T-cell (primary cell): ENCODE measurements at regions not wholly inside any gene's neighbourhood (a gene's known extent, or its start where the extent isn't known, plus 50 kb on each side); places are given as distances from the start of the nearest gene placed in this dataset.

Source experiments
- ATAC-seq, 4 experiments: fragments of 200-7000 bp in 3 of 4; fragments of 150-1000 bp in 1 of 4; cut with Tn5 transposase; replicated peaks in 1 of 4; 1 replicate in 3 of 4; 2 replicates in 1 of 4; pipeline ENCODE4 v1.10.0; 2021; ENCODE audit warnings: moderate library complexity in 3 of 4, mild to moderate bottlenecking in 2 of 4, moderate number of reproducible peaks in 1 of 4
- CTCF ChIA-PET, 2 donors: fragments of 300-600 bp; sonication (Branson Sonifier 250); formaldehyde crosslinking; loops; one replicate each; lab custom pipeline; 2022; ENCODE audit warnings: antibody characterized with exemption in 2 of 2; lab: Charles Lee
- POLR2A ChIA-PET, 2 donors: fragments of 300-600 bp; sonication (Branson Sonifier 250); formaldehyde crosslinking; loops; one replicate each; lab custom pipeline; 2022; ENCODE audit warnings: antibody characterized with exemption in 2 of 2; lab: Charles Lee
- DNase-seq, 35 experiments: peaks; one replicate each; pipeline versions ENCODE4 v3.0.0 to v3.0.0-alpha.2; 2013 to 2023
- H3K27ac ChIP-seq: one replicate; pipeline ENCODE4 v1.5.1; 2013; ENCODE audit warnings: low read length
- H3K27me3 ChIP-seq, 2 experiments: replicated peaks in 1 of 2; 1 replicate in 1 of 2; 2 replicates in 1 of 2; pipeline versions ENCODE4 v1.6.1 to v1.7.0; 2013; ENCODE audit warnings: low read length in 1 of 2, mixed read lengths in 1 of 2; ENCODE audit not compliant: control insufficient read depth in 2 of 2, insufficient read depth in 2 of 2; ENCODE audit errors: extremely low read depth in 1 of 2
- H3K36me3 ChIP-seq, 2 donors: 1 replicate in 1 of 2; 2 replicates in 1 of 2; pipeline versions ENCODE4 v1.6.1 to v1.7.0; 2013; ENCODE audit warnings: low read length in 1 of 2; ENCODE audit not compliant: control insufficient read depth in 2 of 2, insufficient read depth in 1 of 2; ENCODE audit errors: extremely low read depth in 1 of 2
- H3K4me1 ChIP-seq, 2 experiments: 1 replicate in 1 of 2; 2 replicates in 1 of 2; pipeline versions ENCODE4 v1.6.1 to v1.7.0; 2013; ENCODE audit warnings: low read length in 2 of 2, mixed read lengths in 1 of 2; ENCODE audit not compliant: insufficient read depth in 2 of 2, control insufficient read depth in 1 of 2; ENCODE audit errors: extremely low read depth in 1 of 2
- H3K4me3 ChIP-seq, 2 donors: 1 replicate in 1 of 2; 2 replicates in 1 of 2; pipeline versions ENCODE4 v1.5.1 to v1.7.0; 2013; ENCODE audit warnings: mild to moderate bottlenecking in 2 of 2, low read length in 1 of 2, moderate library complexity in 1 of 2; ENCODE audit not compliant: control insufficient read depth in 1 of 2; ENCODE audit errors: extremely low read depth in 1 of 2
- H3K9me3 ChIP-seq: 2 replicates; pipeline ENCODE4 v1.7.0; 2013
- H3K27ac Mint-ChIP-seq, 2 donors: one replicate each; pipeline ENCODE4 v1.8.0; 2020 to 2021; ENCODE audit warnings: mild to moderate bottlenecking in 2 of 2, mixed read lengths in 2 of 2
- H3K27me3 Mint-ChIP-seq, 2 donors: one replicate each; pipeline ENCODE4 v1.8.0; 2021 to 2022; ENCODE audit warnings: mixed read lengths in 2 of 2
- H3K36me3 Mint-ChIP-seq: one replicate; pipeline ENCODE4 v1.8.0; 2021; ENCODE audit warnings: mixed read lengths
- H3K4me1 Mint-ChIP-seq, 3 donors: one replicate each; pipeline ENCODE4 v1.8.0; 2020 to 2022; ENCODE audit warnings: mixed read lengths in 3 of 3, mild to moderate bottlenecking in 1 of 3
- H3K4me3 Mint-ChIP-seq, 3 donors: one replicate each; pipeline ENCODE4 v1.8.0; 2020 to 2022; ENCODE audit warnings: mild to moderate bottlenecking in 3 of 3, mixed read lengths in 3 of 3, moderate library complexity in 3 of 3
- H3K9me3 Mint-ChIP-seq, 3 donors: one replicate each; pipeline ENCODE4 v1.8.0; 2020 to 2022; ENCODE audit warnings: mixed read lengths in 3 of 3
- WGBS: methylation state at CpG from one replicate; pipeline ENCODE4 v1.1.5; 2013; ENCODE audit warnings: missing lambda C conversion rate; ENCODE audit not compliant: insufficient coverage; 5-methylcytosine and 5-hydroxymethylcytosine counted together

DNA sequence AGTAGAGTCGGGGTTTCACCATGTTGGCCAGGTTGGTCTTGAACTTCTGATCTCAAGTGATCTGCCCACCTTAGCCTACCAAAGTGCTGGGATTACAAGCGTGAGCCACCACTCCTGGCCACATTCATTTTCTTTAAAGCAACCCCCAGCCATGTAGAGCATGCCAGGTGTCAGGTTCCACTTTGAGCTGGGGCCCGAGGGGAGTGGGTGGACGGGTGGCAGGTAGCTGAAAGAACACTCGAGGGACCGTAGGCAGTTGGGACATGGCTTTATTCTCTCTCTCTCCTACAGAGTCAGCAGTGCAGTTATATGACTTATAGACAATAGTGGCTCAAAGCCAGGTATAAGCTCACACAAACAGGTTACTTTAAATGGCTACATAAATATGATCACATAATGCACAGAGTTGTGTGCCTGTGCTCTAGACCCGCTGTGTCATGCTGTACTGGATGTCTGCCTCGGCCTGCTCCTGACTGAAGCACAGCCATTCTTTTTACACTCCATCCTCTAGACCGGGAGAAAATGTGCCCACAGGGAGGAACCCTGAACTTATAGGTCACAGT is 60.5 kb upstream of the FAM120A start:
- H3K4me3 ChIP-seq: no peak overlapping the region
- ATAC-seq (no peak), DNase-seq (no peak)
- H3K36me3 ChIP-seq: no peaks in the 10 kb centered on the region
- H3K9me3 ChIP-seq: no peaks in the 10 kb centered on the region
- Mint-ChIP-seq H3K4me1 (no peaks in the 10 kb centered on the region), H3K27me3 (no peaks in the 10 kb centered on the region), H3K36me3 (no peaks in the 10 kb centered on the region), H3K27ac (no peak overlapping the region), H3K9me3 (no peaks in the 10 kb centered on the region), H3K4me3 (no peak overlapping the region)
- ChIA-PET POLR2A (no interaction called here), CTCF (no interaction called here)
- H3K27ac ChIP-seq: no peak overlapping the region
- H3K4me1 ChIP-seq: no peaks in the 10 kb centered on the region
- H3K27me3 ChIP-seq: peaks cover 0 to 4% of the 10 kb centered on the region in 2 experiments
- 84% methylated on average over 4 of the region's 9 CpGs for WGBS

DNA sequence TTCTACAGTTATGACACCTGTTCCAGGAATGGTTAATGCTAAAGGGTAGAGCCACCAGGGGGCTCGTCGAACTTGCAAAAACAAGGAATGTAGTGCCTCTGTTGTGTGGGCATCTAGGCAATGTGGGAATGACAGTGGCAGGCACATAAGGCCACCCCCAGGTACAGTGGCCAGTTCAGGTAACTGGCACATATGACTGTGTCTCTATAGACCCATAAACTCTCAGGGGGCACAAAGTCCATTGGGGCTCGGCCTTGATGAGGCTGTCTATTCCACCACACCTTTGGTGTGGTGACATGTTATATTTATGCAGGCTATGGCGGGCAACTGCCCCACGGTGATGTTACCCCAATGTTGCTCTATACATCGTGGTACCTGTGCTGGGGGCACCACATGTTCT is 59.6 kb upstream of the FAM120A start:
- WGBS: 67% methylated on average over 1 of the region's 6 CpGs
- no peak for ATAC-seq
- Histone ChIP-seq H3K27me3 (peaks cover 0 to 4% of the 10 kb centered on the region in 2 experiments), H3K9me3 (no peaks in the 10 kb centered on the region), H3K4me1 (no peaks in the 10 kb centered on the region), H3K36me3 (no peaks in the 10 kb centered on the region), H3K27ac (no peak overlapping the region), H3K4me3 (no peak overlapping the region)
- Mint-ChIP-seq H3K4me3 (no peak overlapping the region), H3K27ac (no peak overlapping the region), H3K9me3 (no peaks in the 10 kb centered on the region), H3K4me1 (no peaks in the 10 kb centered on the region), H3K27me3 (peaks cover 0 to 5% of the 10 kb centered on the region in 2 donors), H3K36me3 (no peaks in the 10 kb centered on the region)
- no peak for DNase-seq
- ChIA-PET CTCF (no interaction called here), POLR2A (no interaction called here)

DNA sequence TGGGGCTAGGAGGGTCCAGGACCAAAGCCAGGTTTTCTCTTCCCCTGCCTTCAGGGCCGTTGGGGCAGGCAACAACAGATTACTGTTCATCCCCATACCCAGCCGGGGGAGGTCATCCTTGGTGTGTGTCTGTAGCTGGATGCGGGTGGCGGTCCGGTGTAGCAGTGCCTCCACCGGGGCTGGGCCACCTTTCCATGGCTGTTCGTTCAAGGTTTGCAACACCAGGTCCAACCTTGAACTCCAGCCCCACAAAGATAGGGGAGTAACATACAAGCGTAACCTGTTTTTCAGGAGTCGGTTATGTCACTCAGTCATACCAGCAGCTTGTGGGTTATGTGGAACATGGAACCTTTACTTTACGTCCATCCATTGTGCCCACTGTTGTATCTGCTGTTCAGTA is 58.5 kb upstream of the FAM120A start:
- Histone ChIP-seq H3K36me3 (no peaks in the 10 kb centered on the region), H3K4me3 (no peak overlapping the region), H3K9me3 (no peaks in the 10 kb centered on the region), H3K4me1 (no peaks in the 10 kb centered on the region), H3K27me3 (peaks cover 0 to 4% of the 10 kb centered on the region in 2 experiments), H3K27ac (no peak overlapping the region)
- ATAC-seq: no peak
- Mint-ChIP-seq H3K4me3 (no peak overlapping the region), H3K4me1 (no peaks in the 10 kb centered on the region), H3K9me3 (no peaks in the 10 kb centered on the region), H3K36me3 (no peaks in the 10 kb centered on the region), H3K27ac (no peak overlapping the region), H3K27me3 (peaks cover 0 to 5% of the 10 kb centered on the region in 2 donors)
- ChIA-PET POLR2A (interaction anchor here in 1 of 2 donors (0.6 kb wide), 1 partner anchor 43 kb away, joined by 7 read pairs; no protein-coding TSS in a partner anchor), CTCF (no interaction called here)
- 94% methylated on average over 8 of the region's 10 CpGs for WGBS
- DNase-seq: no peak
